ENCODE measurements at regions not wholly inside any gene's neighbourhood (a gene's known extent, or its start where the extent isn't known, plus 50 kb on each side); places are given as distances from the start of the nearest gene placed in this dataset.

GRCh38 chr3:28699283-28699682, 350.7 kb upstream of the AZI2 start:
- TF ChIP-seq CTCF (IDR thresholded peaks at IDR 0.05; ENCODE audit: control extremely low read depth, extremely low read depth, low read depth, missing control alignments) = no peak
- no peak for DNase-seq (ENCODE audit: extremely low spot score)
- POLR2A ChIA-PET = no interaction called here
- CTCF ChIA-PET = no interaction called here

GRCh38 chr3:28700728-28701127, 352.1 kb upstream of the AZI2 start:
- no peak for TF ChIP-seq CTCF (IDR thresholded peaks at IDR 0.05; ENCODE audit: control extremely low read depth, extremely low read depth, low read depth, missing control alignments)
- DNase-seq (ENCODE audit: extremely low spot score) = no peak
- ChIA-PET CTCF (interaction anchor here (1.2 kb wide), 1 partner anchor 33 kb away, joined by 7 read pairs; no protein-coding TSS in a partner anchor), POLR2A (no interaction called here)

- no peak for DNase-seq (ENCODE audit: extremely low spot score)
- ChIA-PET CTCF (interaction anchor here (0.9 to 1.1 kb wide), 2 partner anchors 96 to 1496 kb away, joined by 3 read pairs; no protein-coding TSS in a partner anchor), POLR2A (no interaction called here)
- TF ChIP-seq CTCF (IDR thresholded peaks at IDR 0.05; ENCODE audit: control extremely low read depth, extremely low read depth, low read depth, missing control alignments) = no peak
These were observed 355.2 kb upstream of the AZI2 start for GRCh38 chr3:28703843-28704242.

GRCh38 chr3:28711293-28711692, 362.7 kb upstream of the AZI2 start:
- CTCF ChIA-PET = no interaction called here

GRCh38 chr3:28716939-28717338, 368.3 kb upstream of the AZI2 start:
- DNase-seq (ENCODE audit: extremely low spot score) = no peak
- TF ChIP-seq CTCF (IDR thresholded peaks at IDR 0.05; ENCODE audit: control extremely low read depth, extremely low read depth, low read depth, missing control alignments) = no peak
- ChIA-PET POLR2A (no interaction called here), CTCF (no interaction called here)

More at GRCh38 chr3:28711293-28711692, 362.7 kb upstream of the AZI2 start:
- DNase-seq (ENCODE audit: extremely low spot score) = no peak
- TF ChIP-seq CTCF (IDR thresholded peaks at IDR 0.05; ENCODE audit: control extremely low read depth, extremely low read depth, low read depth, missing control alignments) = no peak
- POLR2A ChIA-PET = no interaction called here

GRCh38 chr3:28718074-28718849, 369.6 kb upstream of the AZI2 start:
- CTCF ChIA-PET = no interaction called here
- TF ChIP-seq CTCF (IDR thresholded peaks at IDR 0.05; ENCODE audit: control extremely low read depth, extremely low read depth, low read depth, missing control alignments) = no peak
- POLR2A ChIA-PET = no interaction called here
- no peak for DNase-seq (ENCODE audit: extremely low spot score)
